Natural killer cell (primary cell): ENCODE measurements at regions not wholly inside any gene's neighbourhood (a gene's known extent, or its start where the extent isn't known, plus 50 kb on each side); places are given as distances from the start of the nearest gene placed in this dataset.

Experiments used
- ATAC-seq, 3 donors: fragments of 150-1000 bp in 2 of 3; fragments of 200-7000 bp in 1 of 3; cut with Tn5 transposase; 1 replicate in 1 of 3; 2 replicates in 2 of 3; pipeline ENCODE4 v1.10.0; 2021; ENCODE audit warnings: mild to moderate bottlenecking in 2 of 3, moderate library complexity in 2 of 3
- DNase-seq, 2 donors: peaks; one replicate each; pipeline versions ENCODE4 v3.0.0 to v3.0.0-alpha.2; 2013 to 2021; ENCODE audit warnings: mixed read lengths in 1 of 2
- H3K27ac ChIP-seq: one replicate; pipeline ENCODE4 v1.5.1; 2013; ENCODE audit warnings: mild to moderate bottlenecking, low read length
- H3K27me3 ChIP-seq: one replicate; pipeline ENCODE4 v1.6.1; 2013; ENCODE audit warnings: low read length; ENCODE audit not compliant: control insufficient read depth, insufficient read depth
- H3K36me3 ChIP-seq: one replicate; pipeline ENCODE4 v1.6.1; 2013; ENCODE audit warnings: low read length; ENCODE audit not compliant: control insufficient read depth, insufficient read depth
- H3K4me1 ChIP-seq: one replicate; pipeline ENCODE4 v1.6.1; 2013; ENCODE audit warnings: low read length; ENCODE audit not compliant: control insufficient read depth, insufficient read depth
- H3K4me3 ChIP-seq: one replicate; pipeline ENCODE4 v1.5.1; 2013; ENCODE audit warnings: low read length
- H3K9me3 ChIP-seq: one replicate; pipeline ENCODE4 v1.6.1; 2013; ENCODE audit warnings: low read length; ENCODE audit not compliant: control insufficient read depth, insufficient read depth
- H3K27ac Mint-ChIP-seq, 2 donors: one replicate each; pipeline ENCODE4 v1.8.0; 2022; ENCODE audit warnings: mild to moderate bottlenecking in 2 of 2, mixed read lengths in 2 of 2, moderate library complexity in 1 of 2
- H3K27me3 Mint-ChIP-seq, 2 donors: one replicate each; pipeline ENCODE4 v1.8.0; 2022; ENCODE audit warnings: low read depth in 2 of 2, mixed read lengths in 2 of 2
- H3K36me3 Mint-ChIP-seq: one replicate; pipeline ENCODE4 v1.8.0; 2022; ENCODE audit warnings: mixed read lengths
- H3K4me1 Mint-ChIP-seq, 2 donors: one replicate each; pipeline ENCODE4 v1.8.0; 2022; ENCODE audit warnings: mixed read lengths in 2 of 2
- H3K4me3 Mint-ChIP-seq: one replicate; pipeline ENCODE4 v1.8.0; 2022; ENCODE audit warnings: mild to moderate bottlenecking, moderate library complexity, mixed read lengths
- H3K9me3 Mint-ChIP-seq, 2 donors: one replicate each; pipeline ENCODE4 v1.8.0; 2022; ENCODE audit warnings: mixed read lengths in 2 of 2
- CTCF ChIP-seq: fragments of 200-600 bp; IDR thresholded peaks from one replicate; pipeline ENCODE4 v1.8.0; 2022; ENCODE audit warnings: antibody characterized with exemption
- WGBS: methylation state at CpG from one replicate; pipeline ENCODE4 v1.1.7; 2013; ENCODE audit warnings: missing lambda C conversion rate; ENCODE audit not compliant: insufficient coverage; 5-methylcytosine and 5-hydroxymethylcytosine counted together
- intact Hi-C: fragments of 100-400 bp; cut with micrococcal nuclease; formaldehyde crosslinking; loops from one replicate; pipeline ENCODE4 v1.14.2; 2022

GRCh38 chr11:126129727-126130671 is 67.3 kb upstream of the CDON start:
- Histone ChIP-seq H3K4me1 (no peaks in the 10 kb centered on the region), H3K27ac (no peak overlapping the region), H3K4me3 (no peak overlapping the region), H3K9me3 (no peaks in the 10 kb centered on the region), H3K27me3 (no peaks in the 10 kb centered on the region), H3K36me3 (no peaks in the 10 kb centered on the region)
- Mint-ChIP-seq H3K4me3 (no peak overlapping the region), H3K4me1 (no peaks in the 10 kb centered on the region), H3K27me3 (peaks cover 3 to 18% of the 10 kb centered on the region in 2 donors), H3K27ac (no peak overlapping the region), H3K36me3 (no peaks in the 10 kb centered on the region), H3K9me3 (no peaks in the 10 kb centered on the region)
- no peak for TF ChIP-seq CTCF
- DNase-seq (no peak), ATAC-seq (no peak)
- WGBS = 88% methylated on average over 13 of the region's 13 CpGs
- intact Hi-C loops = no loop called here

GRCh38 chr11:126127898-126128297 is 65.2 kb upstream of the CDON start:
- no peaks in the 10 kb centered on the region for H3K9me3 Mint-ChIP-seq
- TF ChIP-seq CTCF = no peak
- H3K4me3 ChIP-seq = no peak overlapping the region

GRCh38 chr11:126127284-126127845 is 64.7 kb upstream of the CDON start:
- Histone ChIP-seq H3K4me3 (no peak overlapping the region), H3K27me3 (no peaks in the 10 kb centered on the region), H3K36me3 (no peaks in the 10 kb centered on the region), H3K9me3 (no peaks in the 10 kb centered on the region), H3K4me1 (no peaks in the 10 kb centered on the region), H3K27ac (no peak overlapping the region)
- intact Hi-C loops = no loop called here
- H3K9me3 Mint-ChIP-seq = no peaks in the 10 kb centered on the region
- H3K4me1 Mint-ChIP-seq = no peaks in the 10 kb centered on the region
- WGBS = 81% methylated on average over 6 of the region's 7 CpGs
- DNase-seq (no peak), ATAC-seq (no peak)
- peaks cover 0 to 10% of the 10 kb centered on the region in 2 donors for H3K27me3 Mint-ChIP-seq
- no peak overlapping the region for H3K27ac Mint-ChIP-seq
- no peaks in the 10 kb centered on the region for H3K36me3 Mint-ChIP-seq
- H3K4me3 Mint-ChIP-seq = no peak overlapping the region
- TF ChIP-seq CTCF = no peak

More at GRCh38 chr11:126127898-126128297, 65.2 kb upstream of the CDON start:
- H3K4me3 Mint-ChIP-seq = no peak overlapping the region
- DNase-seq (no peak), ATAC-seq (no peak)
- no peaks in the 10 kb centered on the region for H3K36me3 Mint-ChIP-seq
- WGBS = 51% methylated on average over 5 of the region's 6 CpGs
- peaks cover 0 to 10% of the 10 kb centered on the region in 2 donors for H3K27me3 Mint-ChIP-seq
- H3K27ac ChIP-seq = no peak overlapping the region
- intact Hi-C loops = no loop called here
- H3K36me3 ChIP-seq = no peaks in the 10 kb centered on the region
- no peaks in the 10 kb centered on the region for H3K27me3 ChIP-seq
- no peaks in the 10 kb centered on the region for H3K4me1 Mint-ChIP-seq
- no peaks in the 10 kb centered on the region for H3K9me3 ChIP-seq
- H3K4me1 ChIP-seq = no peaks in the 10 kb centered on the region
- no peak overlapping the region for H3K27ac Mint-ChIP-seq
